Motor neuron (in vitro differentiated cells): ENCODE measurements at regions not wholly inside any gene's neighbourhood (a gene's known extent, or its start where the extent isn't known, plus 50 kb on each side); places are given as distances from the start of the nearest gene placed in this dataset.

Experiments
- ATAC-seq, 8 experiments: fragments of 200-7000 bp; cut with Tn5 transposase; replicated peaks in 6 of 8; 2 replicates each; pipeline ENCODE4 v1.8.0; 2021; ENCODE audit warnings: mild to moderate bottlenecking in 8 of 8, moderate library complexity in 8 of 8
- H3K27ac ChIP-seq, 2 donors: fragments of 250-450 bp; sonication (Bioruptor Pico); 2 replicates each; pipeline ENCODE4 v1.9.0; 2021; ENCODE audit warnings: antibody characterized with exemption in 2 of 2, mild to moderate bottlenecking in 2 of 2, moderate library complexity in 1 of 2
- H3K4me1 ChIP-seq, 2 donors: fragments of 250-450 bp; sonication (Bioruptor Pico); replicated peaks in 1 of 2; 2 replicates each; pipeline ENCODE4 v1.6.1; 2021; ENCODE audit warnings: antibody characterized with exemption in 2 of 2, mild to moderate bottlenecking in 2 of 2, moderate library complexity in 1 of 2
- H3K4me3 ChIP-seq, 5 donors: fragments of 250-450 bp; sonication (Bioruptor Pico); 2 replicates each; pipeline ENCODE4 v1.9.0; 2021; ENCODE audit warnings: antibody characterized with exemption in 5 of 5, mild to moderate bottlenecking in 5 of 5, moderate library complexity in 4 of 5
- WGBS, 10 experiments: fragments of 450-650 bp; shearing (Covaris generic); methylation state at CpG; one replicate each; pipeline ENCODE4 v1.0.0; 2022; 5-methylcytosine and 5-hydroxymethylcytosine counted together
- in situ Hi-C, 9 experiments: fragments of 400-800 bp; cut with MboI; loops; one replicate each; pipeline ENCODE4 v1.15.0; 2021; ENCODE audit warnings: low sequenced_read_pairs in 9 of 9, low pct_unique_long_range_greater_than_20kb in 2 of 9; ENCODE audit not compliant: unreplicated experiment in 9 of 9

- H3K4me1 ChIP-seq, result no peaks in the 10 kb centered on the region
- WGBS, 10 experiments, result 19 to 70% (median 40%) methylated on average over 1 to 3 of the region's 3 CpGs
- ATAC-seq, result peak in 4 of 8 experiments; percentile 54 to 89 (median 75)
- in situ Hi-C loops, result no loop called here
- H3K4me3 ChIP-seq, result no peak overlapping the region
- no peak overlapping the region for H3K27ac ChIP-seq
Measured at GRCh38 chr6:33967966-33968724, 164.3 kb upstream of the MLN start.

GRCh38 chr6:33967265-33967767, 163.5 kb upstream of the MLN start:
- 72 to 92% (median 83%) methylated on average over 2 to 3 of the region's 3 CpGs; no CpG with 5 or more reads in 7 of the 10 experiments for WGBS, 10 experiments
- no peak for ATAC-seq
- no peaks in the 10 kb centered on the region for H3K4me1 ChIP-seq
- H3K4me3 ChIP-seq, result no peak overlapping the region
- in situ Hi-C loops, result no loop called here
- no peak overlapping the region for H3K27ac ChIP-seq

GRCh38 chr6:33966536-33966935, 162.7 kb upstream of the MLN start:
- in situ Hi-C loops, result no loop called here
- no peak for ATAC-seq
- Histone ChIP-seq H3K27ac (no peak overlapping the region), H3K4me1 (no peaks in the 10 kb centered on the region), H3K4me3 (no peak overlapping the region)
- 17 to 100% (median 100%) methylated on average over 1 of the region's 2 CpGs; no CpG with 5 or more reads in 7 of the 10 experiments for WGBS, 10 experiments

- Histone ChIP-seq H3K4me3 (no peak overlapping the region), H3K4me1 (no peaks in the 10 kb centered on the region), H3K27ac (no peak overlapping the region)
- no peak for ATAC-seq
- in situ Hi-C loops, result no loop called here
- 10 to 100% (median 75%) methylated on average over 1 to 5 of the region's 8 CpGs; no CpG with 5 or more reads in 2 of the 10 experiments for WGBS, 10 experiments
Measured at GRCh38 chr6:33965766-33966165, 162.0 kb upstream of the MLN start.

- Histone ChIP-seq H3K4me3 (no peak overlapping the region), H3K4me1 (no peaks in the 10 kb centered on the region), H3K27ac (no peak overlapping the region)
- in situ Hi-C loops, result no loop called here
- no peak for ATAC-seq
- WGBS, 10 experiments, result 56 to 100% (median 85%) methylated on average over 1 to 3 of the region's 3 CpGs; no CpG with 5 or more reads in 3 of the 10 experiments
Measured at GRCh38 chr6:33964387-33964786, 160.6 kb upstream of the MLN start.

- WGBS, 10 experiments, result 86 to 100% (median 97%) methylated on average over 1 to 6 of the region's 7 CpGs; no CpG with 5 or more reads in 7 of the 10 experiments
- no peak overlapping the region for H3K27ac ChIP-seq
- peaks cover 2 to 7% of the 10 kb centered on the region in 2 donors for H3K4me1 ChIP-seq
- in situ Hi-C loops, result no loop called here
- no peak overlapping the region for H3K4me3 ChIP-seq
- no peak for ATAC-seq
Measured at GRCh38 chr6:33963136-33963750, 159.4 kb upstream of the MLN start.

- Histone ChIP-seq H3K4me3 (no peak overlapping the region), H3K27ac (no peak overlapping the region), H3K4me1 (peaks cover 8 to 9% of the 10 kb centered on the region in 2 donors)
- whole genome bisulfite sequencing, 10 experiments, result 0 to 82% (median 59%) methylated on average over 1 to 11 of the region's 16 CpGs; no CpG with 5 or more reads in 1 of the 10 experiments
- ATAC-seq, result peak in 3 of 8 experiments; percentile 49 to 78 (median 53)
- in situ Hi-C loops, result no loop called here
Measured at GRCh38 chr6:33962246-33963027, 158.6 kb upstream of the MLN start.

- 0 to 100% (median 60%) methylated on average over 1 to 2 of the region's 6 CpGs; no CpG with 5 or more reads in 6 of the 10 experiments for WGBS, 10 experiments
- no peak for ATAC-seq
- no peak overlapping the region for H3K4me3 ChIP-seq
- in situ Hi-C loops, result no loop called here
- no peak overlapping the region for H3K27ac ChIP-seq
- H3K4me1 ChIP-seq, result peaks cover 9 to 10% of the 10 kb centered on the region in 2 donors
Measured at GRCh38 chr6:33961691-33962090, 157.9 kb upstream of the MLN start.

GRCh38 chr6:33960345-33961313, 156.8 kb upstream of the MLN start:
- in situ Hi-C loops, result no loop called here
- Histone ChIP-seq H3K4me1 (peaks cover 9 to 10% of the 10 kb centered on the region in 2 donors), H3K27ac (no peak overlapping the region), H3K4me3 (no peak overlapping the region)
- WGBS, 10 experiments, result 60 to 100% (median 85%) methylated on average over 1 to 13 of the region's 22 CpGs; no CpG with 5 or more reads in 3 of the 10 experiments
- ATAC-seq, result no peak

GRCh38 chr6:33959661-33960344, 156.0 kb upstream of the MLN start:
- WGBS, 10 experiments, result 81 to 92% (median 86%) methylated on average over 2 to 4 of the region's 8 CpGs; no CpG with 5 or more reads in 7 of the 10 experiments
- H3K4me1 ChIP-seq, result peaks cover 9 to 10% of the 10 kb centered on the region in 2 donors
- no peak overlapping the region for H3K27ac ChIP-seq
- no peak for ATAC-seq
- in situ Hi-C loops, result no loop called here
- no peak overlapping the region for H3K4me3 ChIP-seq

- Histone ChIP-seq H3K4me3 (no peak overlapping the region), H3K27ac (no peak overlapping the region), H3K4me1 (peaks cover 14% of the 10 kb centered on the region in 2 donors)
- no peak for ATAC-seq
- in situ Hi-C loops, result no loop called here
- WGBS, 10 experiments, result 20 to 50% methylated on average over 1 of the region's 2 CpGs; no CpG with 5 or more reads in 8 of the 10 experiments
Measured at GRCh38 chr6:33959329-33959651, 155.5 kb upstream of the MLN start.
